ENCODE measurements at regions not wholly inside any gene's neighbourhood (a gene's known extent, or its start where the extent isn't known, plus 50 kb on each side); places are given as distances from the start of the nearest gene placed in this dataset.
"Not testable (repeated sequence)": the region's sequence is repeated elsewhere in the genome, so short reads cannot be mapped to it uniquely, and the experiment has no call there.

DNA sequence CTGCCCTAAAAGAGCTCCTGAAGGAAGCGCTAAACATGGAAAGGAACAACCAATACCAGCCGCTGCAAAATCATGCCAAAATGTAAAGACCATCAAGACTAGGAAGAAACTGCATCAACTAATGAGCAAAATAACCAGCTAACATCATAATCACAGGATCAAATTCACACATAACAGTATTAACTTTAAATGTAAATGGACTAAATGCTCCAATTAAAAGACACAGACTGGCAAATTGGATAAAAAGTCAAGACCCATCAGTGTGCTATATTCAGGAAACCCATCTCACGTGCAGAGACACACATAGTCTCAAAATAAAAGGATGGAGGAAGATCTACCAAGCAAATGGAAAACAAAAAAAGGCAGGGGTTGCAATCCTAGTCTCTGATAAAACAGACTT lies 88.8 kb upstream of the CAV2 start:
- not testable (repeated sequence) for DNase-seq (ENCODE audit: insufficient read length, low spot score)

DNA sequence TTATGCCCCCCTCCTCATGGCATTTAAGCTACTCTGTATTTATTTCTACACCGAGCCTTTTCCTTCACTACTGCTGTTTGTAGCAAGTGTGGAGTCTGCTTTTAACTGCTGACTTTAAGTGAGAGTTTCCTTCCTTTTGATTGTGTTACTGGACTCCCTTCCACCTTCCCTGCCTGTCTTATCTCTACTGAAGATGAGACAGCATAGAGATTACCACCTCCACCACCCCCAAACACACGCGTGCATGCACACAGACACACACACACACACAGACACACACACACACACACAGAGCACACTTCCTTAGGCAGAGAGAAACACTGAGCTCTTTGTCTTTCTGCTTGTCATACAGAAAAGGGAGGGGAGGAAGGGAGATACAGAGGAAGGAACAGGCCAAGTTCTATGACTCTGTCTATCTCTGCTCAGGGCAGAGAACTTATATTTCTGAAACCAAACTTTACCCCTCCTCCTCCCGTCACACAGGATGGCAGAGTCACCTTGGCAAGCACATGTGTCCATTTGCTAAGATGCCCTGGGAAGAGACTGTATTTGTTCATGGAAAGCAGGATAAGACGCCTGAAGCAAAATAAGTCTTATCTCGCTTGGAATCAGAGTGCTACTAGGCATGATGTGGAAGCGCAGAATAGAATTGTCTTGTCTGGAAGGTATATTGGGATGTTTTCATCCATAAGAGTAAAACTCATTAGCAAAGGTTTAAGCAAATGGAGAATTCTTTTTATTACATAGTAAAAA lies 81.8 kb upstream of the CAV2 start:
- DNase-seq (ENCODE audit: insufficient read length, low spot score) = no peak
- no peak for FAIRE-seq

More for the DNA sequence above, 88.8 kb upstream of the CAV2 start:
- FAIRE-seq = not testable (repeated sequence)

DNA sequence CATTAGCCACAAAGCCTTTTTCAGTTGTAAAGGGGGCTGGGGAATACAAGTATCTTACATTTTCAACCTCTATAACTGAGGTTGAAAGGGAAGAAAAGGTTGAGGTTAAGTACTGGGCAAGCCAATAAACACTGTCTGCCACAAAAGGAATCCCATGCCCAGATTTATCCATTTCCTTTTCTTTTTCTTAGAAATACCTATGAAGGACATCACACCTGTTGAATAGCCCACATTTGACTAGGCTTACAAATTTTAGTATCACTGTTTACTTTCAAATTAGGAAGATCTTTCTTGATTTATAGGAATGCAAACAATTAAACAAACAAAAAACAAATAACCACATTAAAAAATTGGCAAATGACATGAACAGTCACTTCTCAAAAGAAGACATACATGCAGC lies 81.0 kb upstream of the CAV2 start:
- DNase-seq (ENCODE audit: insufficient read length, low spot score) (no peak), FAIRE-seq (no peak)

DNA sequence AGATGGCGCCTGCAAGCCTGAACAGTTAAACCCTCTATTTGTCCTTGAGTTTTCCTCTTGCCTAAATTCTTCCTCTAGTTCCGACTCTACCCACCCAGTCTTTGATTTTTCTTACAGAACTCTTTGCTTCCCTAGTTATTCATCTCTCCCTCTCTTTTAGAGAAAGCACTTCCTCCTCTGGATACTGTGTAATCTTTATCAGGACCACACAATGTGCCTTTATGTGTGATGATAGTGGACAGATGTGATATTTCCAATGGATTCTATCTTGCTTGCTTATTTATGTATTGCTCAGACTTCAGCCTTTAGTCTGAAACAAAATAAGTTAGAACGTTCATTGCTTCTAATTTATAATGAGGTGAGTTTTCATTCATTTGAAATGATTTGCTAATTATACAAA lies 79.5 kb upstream of the CAV2 start:
- DNase-seq (ENCODE audit: insufficient read length, low spot score) (no peak), FAIRE-seq (no peak)

DNA sequence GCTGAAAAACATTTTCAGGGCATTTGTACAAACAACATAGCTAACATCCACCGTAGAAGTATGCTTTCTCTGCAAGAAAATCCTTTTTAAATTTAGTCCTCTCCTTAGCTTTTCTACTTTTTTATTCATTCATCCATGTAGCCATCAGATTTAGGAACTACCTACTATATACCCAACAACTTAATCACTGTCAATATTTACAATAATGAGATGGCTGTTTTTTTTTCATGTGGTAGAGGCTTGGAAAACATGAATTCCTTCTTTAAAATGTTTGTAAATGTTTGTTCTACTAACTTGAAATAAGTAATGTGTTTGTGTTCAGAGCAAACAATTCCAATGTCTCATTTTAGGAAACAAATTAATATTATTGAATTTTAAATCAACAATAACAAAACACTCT lies 78.2 kb upstream of the CAV2 start:
- FAIRE-seq (no peak), DNase-seq (ENCODE audit: insufficient read length, low spot score) (no peak)

DNA sequence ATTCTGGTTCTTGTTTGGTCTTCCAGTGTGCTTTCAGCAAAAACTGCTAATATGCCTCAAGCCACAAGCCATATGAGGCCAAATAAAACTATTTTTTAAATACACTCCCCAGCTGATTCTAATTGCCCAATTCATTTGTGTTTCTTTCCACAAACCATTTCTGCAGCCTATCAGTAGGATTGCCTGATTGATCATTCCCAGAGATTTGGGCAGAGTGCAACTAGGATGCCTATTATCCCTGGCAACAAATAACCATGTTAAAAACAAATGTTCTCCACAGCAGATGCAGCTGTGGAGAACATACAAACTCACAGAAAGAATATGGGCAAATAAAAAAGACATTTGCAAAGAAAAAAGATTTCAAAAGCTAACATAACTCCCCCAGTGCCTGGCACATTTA lies 76.9 kb upstream of the CAV2 start:
- DNase-seq (ENCODE audit: insufficient read length, low spot score) (no peak), FAIRE-seq (no peak)

DNA sequence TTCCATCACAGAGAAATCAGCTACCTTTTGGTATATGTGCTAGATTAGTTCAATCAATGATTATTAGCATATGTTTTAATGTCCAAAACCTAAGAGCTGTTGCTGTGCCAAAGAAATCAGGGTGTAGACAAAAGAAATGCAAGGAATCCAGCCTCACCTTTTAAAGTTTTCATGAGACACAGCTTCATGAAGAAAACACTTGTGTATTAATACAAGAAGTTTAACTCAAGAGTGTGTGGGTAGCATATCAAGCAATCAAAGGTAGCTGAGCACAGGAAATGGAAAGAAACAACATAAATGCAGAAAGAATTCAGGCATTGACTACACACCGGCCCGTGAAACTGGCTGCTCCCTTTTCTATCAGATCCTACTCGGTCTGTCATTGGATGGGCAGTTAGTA lies 76.0 kb upstream of the CAV2 start:
- DNase-seq (ENCODE audit: insufficient read length, low spot score) (no peak), FAIRE-seq (no peak)

DNA sequence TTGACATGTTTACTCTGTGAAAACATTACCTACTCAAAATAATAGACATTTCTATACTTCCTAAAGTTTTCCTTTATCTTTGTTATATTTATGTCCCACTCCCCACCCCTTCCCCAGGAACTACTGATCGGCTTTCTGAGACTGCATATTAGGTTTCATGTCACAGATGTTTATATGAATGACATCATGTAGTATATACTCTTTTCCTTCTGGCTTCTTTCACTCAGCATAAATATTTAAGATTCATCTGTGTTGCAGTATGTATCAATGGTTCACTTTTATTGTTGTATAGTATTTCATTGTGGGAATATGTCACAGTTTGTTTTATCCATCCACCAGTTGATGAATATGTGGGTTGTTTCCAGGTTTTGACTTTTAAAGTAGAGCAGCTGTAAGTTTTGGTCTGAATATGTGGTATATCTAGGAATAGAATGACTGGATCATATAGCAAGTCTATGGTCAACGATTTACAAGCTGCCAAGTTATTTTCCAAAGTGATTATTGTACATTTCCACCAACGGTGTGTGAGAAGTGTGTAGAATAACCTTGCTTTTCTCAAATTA lies 73.8 kb upstream of the CAV2 start:
- no peak for FAIRE-seq
- no peak for DNase-seq (ENCODE audit: insufficient read length, low spot score)

DNA sequence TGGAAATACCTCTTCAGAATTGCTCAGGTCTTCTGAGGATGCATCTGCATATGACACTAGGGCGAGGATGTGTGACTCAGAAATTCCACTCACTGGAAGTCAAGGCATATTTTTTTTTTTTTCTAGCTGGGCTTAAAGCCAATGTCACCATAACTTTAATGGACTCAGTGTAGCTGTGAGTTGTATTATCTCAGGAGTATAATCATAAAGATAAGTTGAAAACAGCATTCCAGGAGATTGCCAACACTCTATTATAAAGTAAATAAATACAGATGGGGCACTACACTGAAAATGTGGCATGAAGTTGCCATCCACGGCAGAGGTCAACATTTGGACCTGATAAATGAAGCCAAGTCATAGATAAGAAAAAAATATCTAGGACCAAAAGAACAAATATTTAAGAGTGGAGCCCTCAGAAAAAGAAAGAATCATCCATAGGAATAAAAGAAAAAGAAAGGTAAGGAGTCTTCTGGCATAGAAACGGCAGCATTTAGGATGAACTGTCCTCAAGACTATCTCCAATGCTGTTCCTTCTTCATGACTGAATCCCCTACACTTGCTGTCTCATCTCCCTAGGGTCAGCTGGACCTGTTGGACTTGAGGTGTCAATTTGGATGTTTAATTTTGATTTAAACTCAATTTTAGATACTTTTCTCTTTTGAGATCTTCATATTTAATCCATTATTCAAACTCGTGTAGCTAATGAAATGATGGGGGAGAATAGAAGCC lies 72.9 kb upstream of the CAV2 start:
- FAIRE-seq (no peak), DNase-seq (ENCODE audit: insufficient read length, low spot score) (no peak)

DNA sequence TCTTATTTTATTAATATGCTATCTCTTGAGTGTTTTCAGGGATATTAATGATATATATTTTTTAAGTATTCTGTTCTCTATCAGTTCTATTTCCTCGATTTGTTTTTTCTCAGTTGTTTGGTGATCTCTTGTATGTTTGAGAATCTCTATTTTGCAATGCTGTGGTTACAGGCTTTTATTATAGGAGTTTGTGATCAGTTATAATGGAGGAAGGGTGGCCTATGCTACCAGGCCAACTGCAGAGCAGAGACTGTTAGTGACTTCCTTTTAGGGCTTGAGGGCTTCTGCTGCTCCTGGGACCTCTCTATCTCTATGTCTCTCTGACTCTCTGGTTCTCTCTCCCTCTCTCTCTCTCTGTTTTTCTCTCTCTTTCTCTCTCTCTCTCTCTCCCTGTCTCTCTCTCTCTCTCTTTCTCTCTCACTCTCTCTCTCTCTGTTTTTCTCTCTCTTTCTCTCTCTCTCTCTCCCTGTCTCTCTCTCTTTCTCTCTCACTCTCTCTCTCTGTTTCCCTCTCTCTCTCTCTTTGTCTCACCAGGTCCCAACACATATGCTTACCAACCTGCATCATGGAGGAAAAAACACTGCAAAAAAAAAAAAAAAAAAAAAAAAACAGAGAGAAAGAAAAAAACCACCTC lies 69.4 kb upstream of the CAV2 start:
- no peak for FAIRE-seq
- DNase-seq (ENCODE audit: insufficient read length, low spot score) = no peak

DNA sequence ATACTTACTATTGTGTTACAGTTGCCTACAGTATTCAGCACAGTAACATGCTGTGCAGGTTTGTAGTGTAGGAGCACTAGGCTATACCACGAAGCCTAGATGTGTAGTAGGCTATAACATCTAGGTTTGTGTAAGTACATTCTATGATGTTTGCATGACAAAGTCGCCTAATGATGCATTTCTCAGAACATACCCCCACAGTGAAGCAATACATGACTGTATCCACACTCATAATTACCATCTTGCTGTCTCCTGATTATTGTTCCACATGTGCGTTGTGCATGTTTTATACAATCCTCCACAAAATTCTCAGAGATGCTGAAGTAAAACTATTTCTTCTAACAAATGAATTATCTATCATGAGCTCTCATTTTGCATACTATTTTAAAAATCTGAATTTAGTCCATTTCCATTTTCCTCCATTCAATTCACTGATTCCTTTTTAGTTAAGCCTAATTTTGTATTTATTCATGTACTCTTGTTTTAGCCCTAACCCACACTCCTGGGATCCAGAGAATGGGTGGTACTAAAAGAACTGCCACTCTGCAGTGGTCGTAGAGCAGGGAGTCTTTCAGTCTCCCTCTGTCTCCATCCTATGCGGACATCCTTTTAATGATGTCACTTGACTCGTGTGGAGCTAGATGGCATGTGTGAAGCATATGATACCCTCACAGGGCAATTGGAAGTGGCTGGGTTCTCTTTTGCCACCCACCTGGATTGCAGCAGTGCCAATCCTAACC lies 67.6 kb upstream of the CAV2 start:
- no peak for DNase-seq (ENCODE audit: insufficient read length, low spot score)
- FAIRE-seq = no peak

DNA sequence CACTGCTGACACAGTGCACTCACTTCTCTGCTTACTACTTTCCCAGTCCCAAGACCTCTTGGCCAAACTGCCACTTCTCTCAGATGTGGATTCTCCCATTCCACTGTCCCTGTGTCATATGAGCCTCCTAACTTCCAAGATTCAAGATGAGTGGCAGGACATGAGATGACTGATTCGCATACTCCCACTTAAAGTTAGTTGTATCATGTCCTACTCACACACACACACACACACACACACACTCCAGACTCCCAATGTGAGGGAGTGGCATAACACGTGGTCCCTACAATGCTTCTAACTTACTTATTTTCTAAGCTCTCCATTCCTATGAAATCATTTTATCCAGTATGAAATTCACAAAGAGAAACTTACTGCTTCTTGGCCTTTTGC lies 67.0 kb upstream of the CAV2 start:
- no peak for FAIRE-seq
- no peak for DNase-seq (ENCODE audit: insufficient read length, low spot score)

DNA sequence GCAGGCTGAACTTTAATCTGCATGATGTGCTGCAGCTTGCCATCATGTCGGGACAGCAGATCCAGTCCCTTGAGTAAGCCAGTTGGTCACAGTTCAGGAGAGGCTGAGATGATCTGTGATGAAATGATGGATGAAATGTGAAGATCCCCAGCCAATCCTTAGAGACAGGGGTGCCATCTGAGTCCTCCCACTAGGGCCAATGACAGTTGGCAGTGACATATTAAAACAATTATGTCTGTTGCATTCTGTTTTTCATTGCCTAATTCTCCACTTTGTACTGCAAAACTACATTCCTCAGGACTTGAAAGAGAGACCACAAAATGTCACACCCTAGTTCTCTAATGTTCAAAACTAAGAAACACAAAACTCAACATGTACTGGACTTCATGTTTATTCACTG lies 66.3 kb upstream of the CAV2 start:
- no peak for DNase-seq (ENCODE audit: insufficient read length, low spot score)
- no peak for FAIRE-seq

DNA sequence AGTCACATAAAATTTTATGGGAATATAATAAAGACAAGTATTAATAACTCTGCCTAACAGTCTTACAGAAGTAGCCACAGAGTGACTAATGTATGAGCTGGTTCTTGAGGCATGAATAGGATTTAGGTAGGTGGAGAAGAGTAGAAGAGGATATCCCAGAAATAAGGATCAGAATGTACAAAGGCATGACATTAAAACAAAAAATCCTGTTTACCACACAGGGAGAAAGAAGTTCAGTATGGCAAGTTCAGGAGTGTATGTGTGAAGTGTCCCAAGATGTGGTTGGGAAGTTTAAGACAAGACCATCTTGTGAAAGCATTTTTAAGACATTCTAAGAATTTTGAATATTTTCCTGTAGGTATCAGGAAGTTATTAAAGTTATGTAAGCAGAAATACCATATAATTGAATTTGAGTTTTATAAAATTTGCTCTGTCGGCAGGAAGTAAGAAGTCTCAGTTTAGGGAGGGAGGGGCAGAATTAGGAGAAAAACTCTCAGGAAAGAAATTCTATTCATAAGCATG lies 64.7 kb upstream of the CAV2 start:
- DNase-seq (ENCODE audit: insufficient read length, low spot score) (no peak), FAIRE-seq (no peak)

DNA sequence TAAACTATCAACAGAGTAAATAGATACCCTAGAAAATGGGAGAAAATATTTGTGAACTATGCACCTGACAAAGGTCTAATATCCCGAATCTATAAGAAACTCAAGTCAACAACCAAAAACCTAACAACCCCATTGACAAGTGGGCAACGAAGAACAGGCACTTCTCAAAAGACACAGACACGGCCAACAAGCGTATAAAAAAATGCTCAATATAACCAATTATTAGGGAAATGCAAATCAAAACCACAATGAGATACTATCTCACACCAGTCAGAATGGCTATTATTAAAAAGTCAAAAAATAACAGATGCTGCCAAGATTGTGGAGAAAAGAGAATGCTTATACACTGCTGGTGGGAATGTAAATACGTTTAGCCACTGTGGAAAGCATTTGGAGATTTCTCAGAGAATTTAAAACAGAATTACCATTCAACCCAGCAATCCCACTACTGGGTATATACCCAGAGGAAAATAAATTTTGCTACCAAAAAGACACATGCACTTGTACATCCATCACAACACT lies 63.2 kb upstream of the CAV2 start:
- FAIRE-seq = no peak
- DNase-seq (ENCODE audit: insufficient read length, low spot score) = no peak

DNA sequence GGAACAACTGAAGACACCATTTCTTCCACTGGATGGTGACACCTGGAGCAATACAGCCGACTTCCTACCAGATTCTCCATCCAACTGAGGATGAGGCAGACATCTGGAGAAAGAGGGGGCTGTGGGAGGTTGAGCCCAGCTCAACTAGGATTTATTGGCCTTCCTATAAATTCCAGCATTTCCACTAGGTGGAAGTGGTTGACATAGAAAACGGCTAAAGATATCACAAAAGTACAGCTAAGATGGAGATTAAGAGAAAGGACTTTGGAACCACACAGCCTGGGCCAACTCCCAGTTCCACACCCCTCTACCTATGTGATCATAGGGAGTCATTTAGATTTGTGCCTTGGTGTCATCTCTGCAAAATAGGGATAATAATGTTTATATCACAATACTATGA lies 61.3 kb upstream of the CAV2 start:
- no peak for FAIRE-seq
- DNase-seq (ENCODE audit: insufficient read length, low spot score) = no peak

DNA sequence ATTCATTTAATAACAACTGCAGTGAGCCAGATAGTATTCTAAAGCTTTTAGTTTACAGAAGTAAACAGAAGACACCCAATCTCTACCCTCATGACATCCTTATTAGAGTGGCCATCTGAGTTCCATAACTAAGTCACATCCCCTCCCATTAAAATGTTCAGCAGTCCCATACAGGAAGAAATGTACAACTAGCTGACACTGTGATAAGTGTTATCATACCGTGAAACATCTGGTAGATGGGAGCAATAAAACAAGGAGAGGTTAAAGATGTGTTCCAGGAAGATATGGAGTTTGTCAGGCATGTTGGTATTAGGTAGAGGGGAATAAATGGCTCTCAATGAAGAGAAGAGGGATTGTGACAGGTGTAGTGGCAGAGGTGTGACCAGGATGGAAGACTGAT lies 60.5 kb upstream of the CAV2 start:
- DNase-seq (ENCODE audit: insufficient read length, low spot score) (no peak), FAIRE-seq (no peak)

DNA sequence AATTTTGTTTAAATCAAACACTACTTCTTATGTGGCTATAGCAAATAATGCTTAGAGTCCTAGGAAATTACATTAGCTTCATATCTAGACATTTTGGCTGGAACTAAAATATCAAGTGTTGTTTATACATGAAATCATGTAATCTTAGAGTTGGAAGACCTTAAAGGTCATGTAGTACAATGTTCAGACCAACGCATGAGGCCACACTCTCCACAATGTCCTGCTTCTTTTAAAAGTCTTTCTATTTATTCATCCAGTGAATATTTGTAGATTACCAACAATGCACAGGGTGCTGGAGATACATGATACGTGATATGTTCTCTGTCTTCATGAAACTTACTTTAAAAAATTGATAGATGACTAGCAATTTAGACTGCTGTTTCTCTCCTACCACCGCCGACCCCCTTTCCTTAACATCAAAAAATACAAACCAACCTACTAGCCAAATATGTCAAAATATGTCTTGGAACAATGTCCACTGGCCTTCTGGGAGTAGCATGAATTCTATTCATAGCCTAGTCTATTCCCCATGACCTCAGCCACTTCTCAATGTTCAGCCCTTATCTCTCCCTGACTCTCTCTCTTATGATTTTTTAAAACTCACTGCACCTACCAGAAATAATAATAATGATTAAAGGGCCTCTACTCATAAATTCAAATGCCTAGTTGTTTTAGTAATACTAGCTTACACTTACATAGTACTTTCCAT lies 59.5 kb upstream of the CAV2 start:
- DNase-seq (ENCODE audit: insufficient read length, low spot score) = no peak
- FAIRE-seq = no peak

DNA sequence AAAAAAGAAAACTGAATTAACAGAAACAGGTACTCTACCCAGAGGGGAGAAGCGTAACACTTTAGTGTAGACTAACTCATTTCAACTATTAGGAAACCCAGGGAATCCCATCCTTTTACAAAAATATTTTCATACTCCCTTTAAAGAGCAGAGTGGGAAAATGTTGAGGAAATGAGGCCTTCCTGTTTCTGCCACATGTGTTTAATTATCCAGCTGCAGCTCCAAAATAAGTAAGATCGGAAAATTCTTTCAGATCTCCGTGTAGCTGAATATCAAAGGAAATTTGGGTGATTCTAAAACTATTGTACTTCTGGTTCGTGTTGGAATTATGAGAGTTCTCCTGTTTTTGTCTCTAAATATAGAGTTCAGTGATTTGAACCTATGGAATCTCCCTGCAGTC lies 58.0 kb upstream of the CAV2 start:
- no peak for DNase-seq (ENCODE audit: insufficient read length, low spot score)
- FAIRE-seq = no peak

DNA sequence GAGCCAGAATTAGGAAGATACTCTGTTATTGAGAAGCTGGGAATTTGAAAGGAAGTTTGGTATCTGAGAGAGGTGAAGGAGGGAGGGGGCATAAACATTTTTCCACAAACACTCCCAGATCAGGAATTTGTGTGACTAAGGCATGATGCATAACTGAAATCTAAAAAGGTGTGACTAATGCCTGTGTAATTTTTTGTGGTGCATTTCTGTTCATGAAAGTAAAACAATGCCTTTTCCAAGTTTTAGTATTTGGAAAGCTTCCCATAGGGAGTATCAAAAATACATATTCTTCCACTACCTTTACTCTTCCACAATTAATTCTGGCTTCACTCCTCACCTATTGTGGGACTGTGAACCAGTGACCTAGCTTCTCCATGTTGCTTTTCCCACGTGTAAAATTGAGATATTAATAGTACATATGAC lies 56.4 kb upstream of the CAV2 start:
- DNase-seq (ENCODE audit: insufficient read length, low spot score) (no peak), FAIRE-seq (no peak)
